Hepatic stellate cell (primary cell): ENCODE measurements at regions not wholly inside any gene's neighbourhood (a gene's known extent, or its start where the extent isn't known, plus 50 kb on each side); places are given as distances from the start of the nearest gene placed in this dataset.
A peak's percentile ranks its signal among the peaks of the same experiment; 100 is the strongest.

Experiments used
- DNase-seq: peaks from one replicate; pipeline ENCODE4 v3.0.0; 2011; ENCODE audit warnings: low spot score

GRCh38 chr11:95512682-95513081 is 276.9 kb downstream of the FAM76B start:
- peak; percentile 17 for DNase-seq

DNA sequence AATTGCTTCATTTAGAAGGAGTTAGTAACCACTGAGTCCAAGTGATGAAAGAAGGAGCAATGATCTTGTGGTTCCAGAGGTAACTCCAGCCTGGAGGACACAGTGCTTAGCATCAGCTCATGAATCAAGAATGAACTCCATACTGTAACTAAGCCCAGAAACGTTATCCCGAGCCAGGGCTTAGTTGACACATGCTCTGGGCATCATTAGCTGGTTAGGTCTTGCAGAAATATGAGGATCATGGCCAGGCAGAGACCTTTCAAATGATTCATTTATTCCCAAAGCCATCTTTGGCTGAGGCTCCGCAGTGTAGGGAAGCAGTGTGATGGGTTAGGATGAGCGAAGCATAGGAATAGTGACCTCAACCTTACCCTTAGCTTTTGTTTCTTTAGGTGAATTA is 277.4 kb downstream of the FAM76B start:
- no peak for DNase-seq

- DNase-seq = no peak
Observed at GRCh38 chr11:95508219-95508890, 277.4 kb upstream of the SESN3 start.

DNA sequence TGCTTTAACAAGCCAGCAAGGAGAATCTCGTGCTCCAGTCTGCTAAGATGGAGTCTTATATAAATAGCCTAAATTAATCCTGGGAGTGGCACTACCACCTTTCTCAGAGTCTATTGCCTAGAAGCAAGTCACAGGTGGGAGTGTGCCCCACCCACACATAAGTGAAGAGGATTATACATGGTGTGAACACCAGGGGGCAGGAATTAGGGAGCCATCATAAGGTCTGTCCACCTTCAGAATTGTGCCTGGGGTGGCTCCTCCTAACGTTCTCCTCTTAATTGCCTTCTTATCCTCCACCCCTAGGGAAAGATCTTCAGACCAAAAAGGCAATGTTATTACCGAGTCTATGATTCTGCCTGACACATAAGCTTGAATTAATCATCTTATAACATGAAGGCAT is 276.8 kb upstream of the SESN3 start:
- DNase-seq = no peak

- DNase-seq = no peak
Observed at GRCh38 chr11:95506777-95507176, 275.8 kb upstream of the SESN3 start.

DNA sequence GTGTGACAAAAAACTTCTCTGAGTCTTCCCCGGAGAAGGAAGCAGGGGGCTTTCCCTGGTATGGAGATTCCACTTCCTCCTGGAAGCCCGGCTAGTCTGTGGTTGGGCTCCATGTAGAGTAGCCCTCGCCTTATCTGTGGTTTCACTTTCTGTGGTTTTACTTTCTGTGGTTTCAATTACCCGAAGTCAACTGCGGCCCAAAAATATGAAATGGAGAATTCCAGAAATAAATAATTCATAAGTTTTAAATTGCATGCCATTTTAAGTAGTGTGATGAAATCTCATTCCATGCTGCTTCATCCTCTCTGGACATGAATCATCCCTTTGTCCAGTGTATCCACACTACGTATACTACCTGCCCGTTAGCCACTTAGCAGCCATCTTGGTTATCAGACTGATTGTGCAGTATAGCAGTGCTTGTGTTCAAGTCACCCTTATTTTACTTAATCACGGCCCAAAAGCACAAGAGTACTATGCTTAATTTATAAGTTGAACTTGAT is 275.0 kb upstream of the SESN3 start:
- DNase-seq = peak; percentile 29

DNA sequence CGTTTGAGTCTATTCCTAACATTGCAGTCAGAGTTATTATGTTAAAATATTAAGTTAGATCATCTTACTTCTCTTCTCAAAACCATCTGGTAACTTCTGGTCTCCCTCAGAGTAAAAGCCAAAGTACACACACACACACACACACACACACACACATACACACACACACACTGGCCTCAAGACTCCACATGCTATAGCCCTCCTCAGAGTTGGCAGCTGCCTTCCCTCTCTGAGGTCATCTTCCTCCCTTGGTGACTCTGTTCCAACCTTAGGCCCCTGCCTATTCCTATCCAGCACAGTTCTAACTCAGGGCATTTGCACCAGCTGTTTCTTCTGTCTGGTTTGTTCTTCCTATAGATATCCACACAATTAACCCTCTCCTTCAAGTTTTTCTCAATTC is 272.0 kb upstream of the SESN3 start:
- DNase-seq = no peak

GRCh38 chr11:95502522-95502921 is 271.5 kb upstream of the SESN3 start:
- no peak for DNase-seq

- DNase-seq = no peak
Observed at GRCh38 chr11:95501761-95502266, 270.8 kb upstream of the SESN3 start.

- no peak for DNase-seq
Observed at GRCh38 chr11:95500466-95500865, 269.5 kb upstream of the SESN3 start.

DNA sequence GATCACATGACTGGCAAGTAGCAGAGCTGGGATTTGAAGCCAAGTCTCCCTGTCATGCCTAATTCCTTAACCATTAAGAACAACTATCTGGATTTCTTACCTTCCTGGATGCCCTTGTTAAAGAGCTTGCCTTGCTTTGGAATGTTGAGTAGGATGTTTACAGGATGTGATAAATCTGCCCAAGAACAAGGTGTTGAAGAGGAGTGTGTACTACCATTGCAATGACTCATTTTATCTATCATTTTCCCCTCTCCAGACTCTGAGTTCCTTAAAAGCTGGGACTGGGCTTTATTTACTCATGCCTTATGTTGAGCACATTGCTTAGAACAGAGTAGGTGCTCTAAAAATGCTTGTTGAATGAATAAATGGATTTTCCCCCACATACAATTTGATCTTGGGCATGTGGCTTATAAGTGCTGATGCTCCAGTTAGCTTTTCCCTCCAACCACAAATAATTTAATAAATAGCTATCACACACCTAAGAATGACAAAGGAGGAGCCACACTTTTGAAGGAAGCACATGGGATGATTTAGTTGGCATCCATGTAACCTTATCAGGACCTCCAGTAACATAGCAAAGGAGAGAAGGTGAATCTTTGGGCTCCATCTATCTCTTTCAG is 268.6 kb upstream of the SESN3 start:
- no peak for DNase-seq

DNA sequence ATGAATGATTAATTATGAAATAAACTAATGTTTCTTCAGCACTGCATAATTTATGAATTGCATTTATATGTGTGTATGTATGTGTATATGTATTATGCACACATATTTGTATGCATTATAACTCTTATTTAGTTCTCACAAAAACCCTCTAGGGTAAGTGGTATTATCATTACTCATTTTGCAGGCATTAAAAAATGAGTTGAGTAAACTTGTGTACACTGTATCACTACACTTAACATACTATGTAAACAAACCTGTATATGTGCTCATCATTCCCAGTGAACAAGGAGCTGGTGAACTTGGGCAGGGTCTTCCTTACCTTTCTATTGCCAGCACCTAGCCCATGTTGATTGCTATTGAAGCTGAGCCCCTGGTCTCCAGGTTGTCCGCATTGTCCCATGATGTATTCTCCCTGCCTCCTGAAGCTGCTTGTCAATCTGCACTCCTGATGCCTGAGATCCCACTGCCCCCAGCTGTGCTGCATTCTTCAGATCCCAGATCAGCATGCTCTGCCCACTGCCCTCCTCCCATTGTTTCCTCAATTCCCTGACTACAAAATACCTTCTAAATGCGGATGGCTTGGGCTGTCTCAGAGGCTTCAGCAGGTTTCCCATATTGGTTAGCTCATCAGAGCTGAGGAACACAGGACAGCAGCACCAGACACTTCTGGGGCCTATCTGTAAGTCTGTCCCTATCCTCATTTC is 267.9 kb upstream of the SESN3 start:
- no peak for DNase-seq

DNA sequence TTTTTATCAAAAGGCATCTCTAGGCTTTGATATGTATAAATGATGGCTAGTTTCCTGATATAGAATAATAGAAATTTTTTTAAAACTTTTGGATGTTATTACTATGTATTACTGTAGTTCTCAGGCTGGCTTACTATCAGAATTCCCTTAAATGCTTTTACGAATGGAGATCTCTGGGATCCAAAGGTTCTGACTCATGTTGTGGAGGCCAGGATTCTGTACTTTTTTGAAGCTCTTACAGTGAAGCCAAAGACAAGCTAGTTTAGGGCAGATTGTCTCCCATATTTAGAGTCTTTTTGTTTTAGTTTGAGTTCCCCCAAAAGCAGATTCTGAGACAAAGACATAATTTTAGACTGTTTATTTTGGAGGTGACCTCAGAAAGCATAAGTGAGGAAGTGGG is 265.9 kb upstream of the SESN3 start:
- no peak for DNase-seq

GRCh38 chr11:95495706-95496105 is 264.7 kb upstream of the SESN3 start:
- DNase-seq = no peak

DNA sequence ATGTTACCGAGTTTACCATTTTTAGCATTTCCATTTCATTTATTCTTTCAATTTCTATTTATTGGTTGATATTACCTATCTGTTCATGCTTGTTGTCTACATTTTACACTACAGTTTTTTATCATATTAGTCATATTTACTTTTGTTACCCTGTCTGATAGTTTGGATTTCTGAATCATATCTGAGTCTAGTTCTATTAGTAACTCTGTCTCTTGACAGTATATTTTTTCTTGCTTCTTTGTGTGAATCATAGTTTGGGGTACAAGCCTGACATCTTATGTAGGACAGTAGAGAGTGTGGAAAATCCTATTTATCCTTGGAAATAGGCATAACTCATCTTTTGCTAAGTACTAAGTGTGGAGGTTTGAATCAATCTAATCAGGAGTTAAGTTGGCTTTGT is 263.9 kb upstream of the SESN3 start:
- DNase-seq = no peak

- no peak for DNase-seq
Observed at GRCh38 chr11:95494167-95494566, 263.2 kb upstream of the SESN3 start.

DNA sequence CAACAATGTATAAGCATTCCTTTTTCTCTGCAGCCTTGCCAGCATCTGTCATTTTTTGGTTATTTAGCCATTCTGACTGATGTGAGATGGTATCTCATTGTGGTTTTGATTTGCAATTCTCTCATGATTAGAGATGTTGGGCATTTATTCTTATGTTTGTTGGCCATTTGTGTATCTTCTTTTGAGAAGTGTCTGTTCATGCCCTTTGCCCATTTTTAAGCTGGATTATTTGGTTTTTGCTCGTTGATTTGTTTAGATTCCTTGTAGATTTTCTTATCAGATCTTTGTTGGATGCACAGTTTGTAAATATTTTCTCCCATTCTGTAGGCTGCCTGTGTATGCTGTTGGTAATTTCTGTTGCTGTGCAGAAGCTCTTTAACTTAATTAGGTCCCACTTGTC is 259.6 kb upstream of the SESN3 start:
- DNase-seq = no peak

- no peak for DNase-seq
Observed at GRCh38 chr11:95487938-95488337, 256.9 kb upstream of the SESN3 start.

DNA sequence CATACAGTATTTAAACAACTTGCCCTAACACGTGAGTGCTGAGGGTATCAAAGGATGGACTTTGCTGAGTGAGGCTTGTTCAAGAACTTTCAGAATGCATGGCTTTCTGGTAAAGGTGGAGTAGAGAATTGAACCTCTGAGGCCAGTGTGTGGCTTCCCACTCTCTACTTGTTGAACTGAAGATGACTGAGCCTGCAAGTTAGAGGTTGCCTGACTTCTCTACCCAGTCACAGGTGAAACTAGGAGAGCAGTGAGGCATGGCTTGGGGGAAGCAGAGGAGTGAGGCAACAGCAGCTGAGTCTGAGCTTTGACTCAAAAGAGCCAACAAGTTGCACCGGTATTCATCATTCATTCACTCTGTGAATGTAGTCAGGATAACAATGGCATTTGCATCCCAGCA is 256.4 kb upstream of the SESN3 start:
- no peak for DNase-seq

GRCh38 chr11:95486979-95487378 is 256.0 kb upstream of the SESN3 start:
- no peak for DNase-seq

DNA sequence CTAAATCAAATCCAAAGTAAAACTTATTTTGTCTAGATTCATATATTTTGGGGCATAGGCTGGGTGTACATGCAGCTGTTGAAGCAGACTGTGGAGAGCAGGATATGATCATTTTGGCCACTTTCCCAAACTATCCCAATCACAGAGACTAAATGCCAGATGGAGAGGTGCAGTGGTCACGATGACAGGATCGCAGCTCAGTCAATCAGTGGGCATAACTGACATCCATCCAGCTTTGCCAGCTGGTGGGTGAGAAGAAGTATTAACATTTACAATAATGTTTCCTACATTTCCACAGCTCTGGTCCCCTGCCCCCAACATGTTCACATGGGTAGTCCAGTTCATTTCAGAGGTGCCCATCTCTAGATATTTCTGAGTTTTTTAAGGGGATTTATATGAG is 255.5 kb upstream of the SESN3 start:
- DNase-seq = no peak

DNA sequence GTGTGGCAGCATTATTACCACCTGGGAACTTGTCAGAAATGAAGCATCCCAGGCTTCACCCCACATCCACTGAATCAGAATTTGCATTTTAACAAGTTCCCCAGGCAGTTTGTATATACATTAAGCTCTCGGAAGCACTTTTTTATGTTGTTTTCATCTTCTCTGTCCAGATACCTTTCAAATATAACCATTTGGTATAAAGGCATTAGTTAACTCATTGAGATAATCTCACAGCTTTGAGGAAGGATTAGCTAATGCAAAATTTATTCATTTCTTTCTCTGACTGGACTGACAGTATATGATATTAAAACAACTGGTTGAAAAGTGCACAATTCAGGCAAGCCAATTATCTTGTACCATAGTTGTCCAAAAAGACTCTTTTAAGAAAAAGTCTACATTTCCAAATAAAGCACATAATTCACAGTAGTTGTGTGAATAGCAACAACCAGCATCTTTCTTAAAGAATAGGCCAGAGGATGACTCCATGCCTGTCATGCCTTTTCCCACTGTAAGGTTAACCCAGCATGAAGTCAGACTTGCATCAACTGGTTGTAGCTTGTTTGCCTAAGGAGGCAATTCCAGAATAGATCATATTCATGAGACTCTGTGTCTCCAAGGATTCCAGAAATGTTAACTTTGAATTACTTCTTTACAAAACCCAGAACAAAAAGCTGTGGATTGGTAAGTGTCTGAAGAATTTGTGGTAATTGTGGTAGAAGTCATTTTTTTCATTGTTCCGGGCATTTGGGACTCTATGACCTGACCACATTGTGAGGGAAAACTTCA is 254.3 kb upstream of the SESN3 start:
- DNase-seq = no peak
